Upper lobe of left lung (tissue), 6 donors: ENCODE measurements at regions not wholly inside any gene's neighbourhood (a gene's known extent, or its start where the extent isn't known, plus 50 kb on each side); places are given as distances from the start of the nearest gene placed in this dataset.
A peak's percentile ranks its signal among the peaks of the same experiment; 100 is the strongest.

Source experiments
- ATAC-seq, 2 donors: fragments of 200-7000 bp; cut with Tn5 transposase; one replicate each; pipeline ENCODE4 v1.9.1; 2022; ENCODE audit warnings: mild to moderate bottlenecking in 2 of 2, moderate library complexity in 2 of 2; ENCODE audit not compliant: low FRiP score in 2 of 2
- DNase-seq, 2 donors: peaks; one replicate each; pipeline ENCODE4 v3.0.0-alpha.2; 2019 to 2020
- H3K27ac ChIP-seq, 4 donors: fragments of 200-600 bp; sonication (generic); one replicate each; pipeline ENCODE4 v1.5.1; 2016 to 2019
- H3K27me3 ChIP-seq, 4 donors: fragments of 200-600 bp; sonication (generic); one replicate each; pipeline ENCODE4 v1.5.1; 2017 to 2019
- H3K36me3 ChIP-seq, 4 donors: fragments of 200-600 bp; sonication (generic); one replicate each; pipeline ENCODE4 v1.5.1; 2016 to 2019
- H3K4me1 ChIP-seq, 4 donors: fragments of 200-600 bp; sonication (generic); one replicate each; pipeline ENCODE4 v1.5.1; 2018 to 2019
- H3K4me3 ChIP-seq, 4 donors: fragments of 200-600 bp; sonication (generic); one replicate each; pipeline ENCODE4 v1.5.1; 2017 to 2019; ENCODE audit warnings: mild to moderate bottlenecking in 2 of 4, moderate library complexity in 1 of 4
- H3K9me3 ChIP-seq, 4 donors: fragments of 200-600 bp; sonication (generic); one replicate each; pipeline ENCODE4 v1.5.1; 2018 to 2019
- CTCF ChIP-seq, 6 experiments: fragments of 450-650 bp in 4 of 6; fragments of 200-600 bp in 2 of 6; sonication (generic) in 2 of 6; IDR thresholded peaks; one replicate each; pipeline ENCODE4 v1.5.1; 2016 to 2019; ENCODE audit warnings: antibody characterized with exemption in 6 of 6
- EP300 ChIP-seq, 4 donors: sonication (generic); formaldehyde crosslinking; IDR thresholded peaks; one replicate each; pipeline ENCODE4 v1.5.1; 2017; ENCODE audit warnings: antibody characterized with exemption in 4 of 4, control low read depth in 2 of 4
- POLR2A ChIP-seq, 4 donors: fragments of 450-650 bp; IDR thresholded peaks; one replicate each; pipeline ENCODE4 v1.5.1; 2016 to 2017; ENCODE audit warnings: antibody characterized with exemption in 4 of 4, mild to moderate bottlenecking in 2 of 4
- POLR2AphosphoS5 ChIP-seq, 2 donors: sonication (generic); formaldehyde crosslinking; IDR thresholded peaks; one replicate each; pipeline ENCODE4 v1.5.1; 2017; ENCODE audit warnings: antibody characterized with exemption in 2 of 2
- WGBS, 2 donors: methylation state at CpG; one replicate each; pipeline ENCODE4 v1.1.5; 2017 to 2018; 5-methylcytosine and 5-hydroxymethylcytosine counted together
- donor health status: DM: no; HTN: no; CAD: no; lungs with moderate emphysema.
- donor health status: DM: no; HTN: yes; CAD: no; lungs with severe emphysema.

- ATAC-seq (peak in 1 of 2 donors; percentile 74), DNase-seq (no peak)
- H3K27me3 ChIP-seq: no peaks in the 10 kb centered on the region
- whole genome bisulfite sequencing, 2 donors: 88 to 90% methylated on average over 7 of the region's 7 CpGs
- H3K27ac ChIP-seq: no peak overlapping the region
- H3K4me3 ChIP-seq: no peak overlapping the region
- H3K36me3 ChIP-seq: no peaks in the 10 kb centered on the region
- TF ChIP-seq EP300 (IDR thresholded peaks at IDR 0.05) (no peak), POLR2A (IDR thresholded peaks at IDR 0.05) (no peak), CTCF (IDR thresholded peaks at IDR 0.05) (no peak), POLR2AphosphoS5 (IDR thresholded peaks at IDR 0.05) (no peak)
- H3K9me3 ChIP-seq: no peaks in the 10 kb centered on the region
- no peaks in the 10 kb centered on the region for H3K4me1 ChIP-seq
Measured at GRCh38 chr4:154010371-154010770, 221.5 kb upstream of the SFRP2 start.

- no peak for DNase-seq
- Histone ChIP-seq H3K4me1 (peaks cover 0 to 5% (median 2%) of the 10 kb centered on the region in 4 donors), H3K36me3 (no peaks in the 10 kb centered on the region), H3K27me3 (no peaks in the 10 kb centered on the region), H3K9me3 (no peaks in the 10 kb centered on the region), H3K27ac (no peak overlapping the region), H3K4me3 (no peak overlapping the region)
- TF ChIP-seq POLR2AphosphoS5 (IDR thresholded peaks at IDR 0.05) (no peak), POLR2A (IDR thresholded peaks at IDR 0.05) (no peak), EP300 (IDR thresholded peaks at IDR 0.05) (no peak), CTCF (IDR thresholded peaks at IDR 0.05) (no peak)
- 70 to 77% methylated on average over 6 of the region's 6 CpGs for WGBS, 2 donors
- no peak for ATAC-seq
Measured at GRCh38 chr4:154009788-154010187, 220.9 kb upstream of the SFRP2 start.

GRCh38 chr4:154009191-154009590 lies 220.3 kb upstream of the SFRP2 start:
- no peak for DNase-seq
- TF ChIP-seq EP300 (IDR thresholded peaks at IDR 0.05) (no peak), POLR2AphosphoS5 (IDR thresholded peaks at IDR 0.05) (no peak), CTCF (IDR thresholded peaks at IDR 0.05) (no peak), POLR2A (IDR thresholded peaks at IDR 0.05) (no peak)
- Histone ChIP-seq H3K4me1 (peaks cover 0 to 11% (median 4%) of the 10 kb centered on the region in 4 donors), H3K9me3 (no peaks in the 10 kb centered on the region), H3K27ac (no peak overlapping the region), H3K36me3 (no peaks in the 10 kb centered on the region), H3K27me3 (no peaks in the 10 kb centered on the region), H3K4me3 (no peak overlapping the region)
- no peak for ATAC-seq
- WGBS, 2 donors: 78 to 94% methylated on average over 2 of the region's 2 CpGs

DNA sequence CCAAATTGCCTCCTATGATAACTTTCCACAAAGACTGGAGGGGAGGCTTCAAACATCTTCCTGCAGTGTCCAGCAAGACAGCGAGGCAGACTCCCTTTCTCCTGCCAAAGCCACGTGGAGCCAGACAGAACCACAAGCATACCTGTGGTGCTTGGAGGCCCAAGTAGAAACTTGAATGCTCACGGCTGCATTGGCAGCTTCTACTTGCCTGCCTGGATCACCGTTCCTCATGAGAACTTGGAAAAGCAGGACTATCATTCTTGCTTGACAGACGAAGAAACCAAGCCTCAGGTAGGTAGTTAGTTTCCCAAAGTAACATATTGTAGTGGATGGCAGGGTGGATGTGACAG lies 216.3 kb upstream of the SFRP2 start:
- Histone ChIP-seq H3K4me3 (no peak overlapping the region), H3K9me3 (no peaks in the 10 kb centered on the region), H3K36me3 (no peaks in the 10 kb centered on the region), H3K27me3 (no peaks in the 10 kb centered on the region), H3K27ac (peak overlapping the region in 1 of 4 donors; percentile 65), H3K4me1 (peaks cover 0 to 13% (median 4%) of the 10 kb centered on the region in 4 donors)
- whole genome bisulfite sequencing, 2 donors: 80 to 84% methylated on average over 5 of the region's 5 CpGs
- TF ChIP-seq CTCF (IDR thresholded peaks at IDR 0.05) (no peak), EP300 (IDR thresholded peaks at IDR 0.05) (no peak), POLR2A (IDR thresholded peaks at IDR 0.05) (no peak), POLR2AphosphoS5 (IDR thresholded peaks at IDR 0.05) (no peak)
- ATAC-seq (no peak), DNase-seq (no peak)

DNA sequence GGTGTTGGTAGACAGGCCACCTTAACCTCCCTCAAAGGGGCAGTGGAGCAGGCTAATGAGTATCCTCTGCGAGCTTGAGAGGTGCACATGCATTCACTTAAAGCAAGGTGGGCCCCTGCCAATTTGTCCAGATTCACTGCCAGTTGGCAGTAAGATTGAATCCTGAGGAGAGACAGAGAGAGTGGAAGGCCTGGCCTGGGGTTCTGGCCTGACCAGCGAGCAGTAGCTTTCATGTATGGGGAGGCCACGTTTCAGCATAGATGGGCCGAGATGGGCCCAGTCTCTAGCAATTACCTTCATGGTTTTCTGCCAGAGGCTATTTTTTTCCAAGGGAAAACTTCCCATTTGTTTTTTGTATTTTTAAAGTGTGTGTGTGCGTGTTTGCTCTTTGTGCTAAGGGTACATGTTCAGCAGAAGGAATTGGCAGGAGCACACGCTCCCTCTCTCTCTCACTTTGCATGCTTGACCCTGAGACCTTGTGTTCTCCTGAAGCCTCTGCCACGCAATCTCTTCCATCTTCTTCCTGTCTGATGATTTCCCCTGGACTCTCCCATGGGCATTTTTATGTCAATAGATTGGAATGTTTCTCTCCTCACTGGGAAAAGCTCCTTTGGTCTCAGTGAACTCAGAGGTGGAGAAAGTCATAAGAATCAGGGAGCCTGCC lies 215.8 kb upstream of the SFRP2 start:
- 53 to 62% methylated on average over 7 of the region's 7 CpGs for WGBS, 2 donors
- Histone ChIP-seq H3K9me3 (no peaks in the 10 kb centered on the region), H3K27ac (peak overlapping the region in 3 of 4 donors; percentile 25 to 65 (median 30)), H3K4me1 (peaks cover 0 to 13% (median 4%) of the 10 kb centered on the region in 4 donors), H3K4me3 (no peak overlapping the region), H3K27me3 (no peaks in the 10 kb centered on the region), H3K36me3 (no peaks in the 10 kb centered on the region)
- ATAC-seq (peak; percentile 78 to 89), DNase-seq (no peak)
- no peak for TF ChIP-seq POLR2A (IDR thresholded peaks at IDR 0.05)
- peak in 1 of 4 donors; percentile 43 for TF ChIP-seq EP300 (IDR thresholded peaks at IDR 0.05)
- peak in 1 of 2 donors; percentile 44 for TF ChIP-seq POLR2AphosphoS5 (IDR thresholded peaks at IDR 0.05)
